OCI-LY7 (cell line): ENCODE measurements at regions not wholly inside any gene's neighbourhood (a gene's known extent, or its start where the extent isn't known, plus 50 kb on each side); places are given as distances from the start of the nearest gene placed in this dataset.

Source experiments
- BruUV-seq: library from RNA; stranded (reverse); fragments of 400-500 nt; replicated peaks from 2 replicates; lab custom pipeline; 2021; lab: Mats Ljungman, UMichigan
- CTCF ChIA-PET: fragments of 300-600 bp; sonication (Branson Sonifier 250); formaldehyde crosslinking; loops from one replicate; lab custom pipeline; 2022; ENCODE audit warnings: antibody characterized with exemption; ENCODE audit not compliant: unreplicated experiment; lab: Charles Lee
- POLR2A ChIA-PET: fragments of 300-600 bp; sonication (Branson Sonifier 250); formaldehyde crosslinking; loops from one replicate; lab custom pipeline; 2022; ENCODE audit warnings: antibody characterized with exemption; lab: Charles Lee
- DNase-seq: peaks from one replicate; pipeline ENCODE4 v3.0.0-alpha.2; 2015; ENCODE audit warnings: low spot score
- H2AFZ ChIP-seq: fragments of 200-600 bp; sonication (generic), shearing (Covaris generic); 2 replicates; pipeline ENCODE4 v1.6.1; 2014; ENCODE audit warnings: mild to moderate bottlenecking, antibody characterized with exemption, low read length, moderate library complexity
- H3K27ac ChIP-seq: fragments of 200-600 bp; sonication (generic); 2 replicates; pipeline ENCODE4 v1.5.1; 2014; ENCODE audit warnings: mixed run types, low read depth, mild to moderate bottlenecking, moderate library complexity, low read length, inconsistent platforms; ENCODE audit not compliant: poor library complexity, severe bottlenecking
- H3K36me3 ChIP-seq: fragments of 200-600 bp; sonication (generic); 2 replicates; pipeline ENCODE4 v1.6.1; 2014; ENCODE audit warnings: mild to moderate bottlenecking, antibody characterized with exemption, low read length, moderate library complexity, mixed read lengths; ENCODE audit not compliant: insufficient read depth
- H3K4me1 ChIP-seq: fragments of 200-600 bp; sonication (generic); 2 replicates; pipeline ENCODE4 v1.5.1; 2014; ENCODE audit warnings: mild to moderate bottlenecking, low read length; ENCODE audit not compliant: insufficient read depth, poor library complexity, severe bottlenecking
- H3K4me2 ChIP-seq: fragments of 200-600 bp; sonication (generic); 2 replicates; pipeline ENCODE4 v1.6.1; 2014; ENCODE audit warnings: mild to moderate bottlenecking, low read length
- H3K4me3 ChIP-seq: fragments of 200-600 bp; sonication (generic); 2 replicates; pipeline ENCODE4 v1.5.1; 2014; ENCODE audit warnings: mild to moderate bottlenecking, low read depth, low read length; ENCODE audit not compliant: poor library complexity, severe bottlenecking
- H3K79me2 ChIP-seq: fragments of 200-600 bp; sonication (generic); 2 replicates; pipeline ENCODE4 v1.6.1; 2016; ENCODE audit warnings: low read depth, mild to moderate bottlenecking, low read length, moderate library complexity, mixed read lengths; ENCODE audit not compliant: insufficient read depth
- H3K9me2 ChIP-seq: fragments of 200-600 bp; sonication (generic); 2 replicates; pipeline ENCODE4 v1.6.1; 2016; ENCODE audit warnings: mild to moderate bottlenecking, low read length, mixed read lengths; ENCODE audit not compliant: insufficient read depth
- H3K9me3 ChIP-seq: fragments of 200-600 bp; sonication (generic); 2 replicates; pipeline ENCODE4 v1.6.1; 2014; ENCODE audit warnings: mild to moderate bottlenecking, mixed run types, low read length, mixed read lengths
- H4K20me1 ChIP-seq: fragments of 200-600 bp; sonication (generic); 2 replicates; pipeline ENCODE4 v1.6.1; 2014; ENCODE audit warnings: mild to moderate bottlenecking, antibody characterized with exemption, low read length, moderate library complexity, mixed read lengths; ENCODE audit not compliant: insufficient read depth
- CTCF ChIP-seq: fragments of 200-600 bp; sonication (generic); conservative IDR thresholded peaks from 2 replicates; pipeline ENCODE4 v1.5.1; 2014; ENCODE audit warnings: mild to moderate bottlenecking, antibody characterized with exemption, low read length, moderate library complexity, mixed read lengths
- EZH2phosphoT487 ChIP-seq: fragments of 200-600 bp; sonication (generic); IDR thresholded peaks from 2 replicates; pipeline ENCODE4 v1.6.1; 2018; ENCODE audit warnings: low read depth, borderline replicate concordance, mild to moderate bottlenecking, mixed run types, antibody characterized with exemption, low read length, moderate library complexity, mixed read lengths
- intact Hi-C: fragments of 100-400 bp; cut with micrococcal nuclease; formaldehyde crosslinking; loops from one replicate; pipeline ENCODE4 v1.10.0; 2022; ENCODE audit not compliant: unreplicated experiment

- no peaks in the 10 kb centered on the region for H3K79me2 ChIP-seq
- no peak overlapping the region for H2AFZ ChIP-seq
- POLR2A ChIA-PET, result no interaction called here
- H3K9me2 ChIP-seq, result no peaks in the 10 kb centered on the region
- TF ChIP-seq CTCF (no peak), EZH2phosphoT487 (no peak)
- no TSS peak for BruUV-seq
- no peaks in the 10 kb centered on the region for H4K20me1 ChIP-seq
- no peaks in the 10 kb centered on the region for H3K9me3 ChIP-seq
- CTCF ChIA-PET, result no interaction called here
- no peak overlapping the region for H3K4me3 ChIP-seq
- no peak overlapping the region for H3K4me2 ChIP-seq
- no peaks in the 10 kb centered on the region for H3K36me3 ChIP-seq
- intact Hi-C loops, result no loop called here
- H3K4me1 ChIP-seq, result no peaks in the 10 kb centered on the region
- no peak for DNase-seq
- H3K27ac ChIP-seq, result no peak overlapping the region
Observed at GRCh38 chr9:129467739-129468666, 152.9 kb downstream of the C9orf50 start.

GRCh38 chr9:129467004-129467588, 153.8 kb downstream of the C9orf50 start:
- DNase-seq, result no peak
- no peaks in the 10 kb centered on the region for H3K4me1 ChIP-seq
- ChIA-PET POLR2A (no interaction called here), CTCF (no interaction called here)
- H3K4me3 ChIP-seq, result no peak overlapping the region
- TF ChIP-seq CTCF (no peak), EZH2phosphoT487 (no peak)
- no peak overlapping the region for H3K27ac ChIP-seq
- no peak overlapping the region for H2AFZ ChIP-seq
- no peaks in the 10 kb centered on the region for H3K36me3 ChIP-seq
- H3K4me2 ChIP-seq, result no peak overlapping the region
- no peaks in the 10 kb centered on the region for H3K9me2 ChIP-seq
- intact Hi-C loops, result no loop called here
- no peaks in the 10 kb centered on the region for H3K79me2 ChIP-seq
- H4K20me1 ChIP-seq, result no peaks in the 10 kb centered on the region
- no TSS peak for BruUV-seq
- no peaks in the 10 kb centered on the region for H3K9me3 ChIP-seq
